ENCODE measurements at regions not wholly inside any gene's neighbourhood (a gene's known extent, or its start where the extent isn't known, plus 50 kb on each side); places are given as distances from the start of the nearest gene placed in this dataset.

DNA sequence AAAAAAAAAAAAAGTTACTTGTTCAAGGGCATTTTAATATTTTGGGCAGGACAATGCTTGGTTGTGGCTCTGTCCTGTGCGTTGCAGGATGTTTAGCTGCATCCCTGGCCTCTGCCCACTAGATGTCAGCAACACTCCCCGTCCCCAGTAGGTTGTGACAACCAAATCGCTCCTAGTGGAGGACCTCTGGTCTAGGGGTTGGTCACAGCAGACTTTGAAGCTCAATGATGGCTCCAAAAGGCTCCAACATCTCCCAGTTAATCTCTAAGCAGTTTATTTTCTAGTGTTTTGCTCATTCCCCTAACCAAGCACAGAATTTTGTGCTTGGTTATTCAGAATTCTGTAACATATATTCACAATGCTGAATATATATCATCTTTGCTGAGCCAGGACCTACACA, 67.0 kb downstream of the CHRNA1 start:
- in situ Hi-C loops (cut with MboI; ENCODE audit: low pct_unique_long_range_greater_than_20kb, low sequenced_read_pairs), result loop anchor here (25.0 kb wide), 2 partner anchors 110 to 235 kb away; partner anchors contain the start of gene WIPF1
- DNase-seq, result peak; percentile 71

DNA sequence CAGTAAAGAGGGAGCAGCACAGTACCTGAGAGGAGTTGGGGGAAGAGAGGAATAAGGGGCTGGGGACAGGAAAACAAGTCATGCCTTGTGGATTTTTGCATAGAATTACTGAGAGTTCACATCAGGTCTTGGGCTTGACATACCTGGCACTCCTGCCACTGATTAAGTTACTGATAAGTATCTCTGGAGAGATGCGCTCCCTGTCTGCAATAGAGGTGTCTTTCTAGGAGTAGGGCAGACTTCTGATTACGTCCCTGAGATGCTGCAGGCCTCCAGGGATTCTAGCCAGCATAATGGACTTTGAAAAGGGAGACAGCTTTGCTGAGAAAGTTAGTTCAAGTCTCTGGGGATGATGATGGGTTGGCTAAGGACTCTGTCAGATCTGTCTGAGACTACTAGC, 69.4 kb downstream of the CHRNA1 start:
- in situ Hi-C loops (cut with MboI; ENCODE audit: low pct_unique_long_range_greater_than_20kb, low sequenced_read_pairs), result loop anchor here (25.0 kb wide), 2 partner anchors 108 to 233 kb away; partner anchors contain the start of gene WIPF1

DNA sequence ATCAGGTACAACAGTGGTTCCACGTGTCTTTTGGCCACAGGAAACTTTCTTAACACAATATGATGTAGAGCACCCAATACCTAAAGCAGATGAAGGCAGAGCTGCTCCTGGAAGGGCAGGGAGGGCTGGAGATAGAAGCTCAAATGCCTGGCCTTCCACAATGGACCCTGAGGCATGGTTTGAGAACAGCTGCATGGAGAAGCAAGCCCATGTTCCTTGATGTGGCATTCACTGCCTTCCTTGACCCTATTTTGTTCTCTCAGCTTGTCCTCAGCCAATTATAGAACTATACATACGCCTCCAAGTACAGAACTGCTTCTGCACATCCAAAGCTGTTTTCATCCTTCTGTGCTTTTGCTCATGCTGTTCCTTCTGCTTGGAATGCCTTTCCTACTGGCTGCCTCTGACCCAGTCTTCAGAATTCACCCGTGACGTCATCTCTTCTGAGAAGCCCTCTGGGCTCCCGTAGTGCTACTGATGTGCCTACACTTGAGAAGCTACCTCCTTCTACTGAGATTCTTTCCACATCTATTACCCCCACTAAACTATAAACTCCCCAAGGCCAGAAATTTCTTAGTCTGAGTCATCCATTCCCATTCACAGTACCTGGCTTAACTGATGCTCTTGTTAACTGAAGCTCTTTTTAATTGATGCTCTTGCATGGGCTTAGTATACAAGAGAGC, 69.9 kb downstream of the CHRNA1 start:
- in situ Hi-C loops (cut with MboI; ENCODE audit: low pct_unique_long_range_greater_than_20kb, low sequenced_read_pairs), result loop anchor here (25.0 kb wide), 2 partner anchors 107 to 232 kb away; partner anchors contain the start of gene WIPF1
- no peak for DNase-seq

More for the DNA sequence above, 69.4 kb downstream of the CHRNA1 start:
- no peak for DNase-seq

DNA sequence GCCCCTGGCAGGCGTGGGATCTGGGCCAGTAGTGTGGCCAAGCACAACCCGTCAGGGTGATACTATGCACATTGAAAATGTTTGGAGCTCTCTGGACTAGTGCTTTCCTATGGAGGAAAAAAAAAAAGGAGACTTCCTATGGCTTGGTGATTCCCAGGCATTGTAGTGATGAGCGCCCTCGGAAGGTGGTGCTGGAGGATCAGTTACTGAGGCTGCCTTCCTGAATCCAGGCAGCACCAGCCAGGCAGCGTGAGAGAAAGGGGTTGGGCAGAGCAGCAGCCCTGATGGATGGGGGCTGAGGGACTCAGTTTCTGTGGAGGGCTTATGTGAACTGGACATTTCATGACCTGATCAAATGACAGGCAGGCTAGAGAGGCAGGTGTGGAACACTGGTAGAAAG, 70.9 kb downstream of the CHRNA1 start:
- in situ Hi-C loops (cut with MboI; ENCODE audit: low pct_unique_long_range_greater_than_20kb, low sequenced_read_pairs), result loop anchor here (25.0 kb wide), 2 partner anchors 106 to 231 kb away; partner anchors contain the start of gene WIPF1
- no peak for DNase-seq

DNA sequence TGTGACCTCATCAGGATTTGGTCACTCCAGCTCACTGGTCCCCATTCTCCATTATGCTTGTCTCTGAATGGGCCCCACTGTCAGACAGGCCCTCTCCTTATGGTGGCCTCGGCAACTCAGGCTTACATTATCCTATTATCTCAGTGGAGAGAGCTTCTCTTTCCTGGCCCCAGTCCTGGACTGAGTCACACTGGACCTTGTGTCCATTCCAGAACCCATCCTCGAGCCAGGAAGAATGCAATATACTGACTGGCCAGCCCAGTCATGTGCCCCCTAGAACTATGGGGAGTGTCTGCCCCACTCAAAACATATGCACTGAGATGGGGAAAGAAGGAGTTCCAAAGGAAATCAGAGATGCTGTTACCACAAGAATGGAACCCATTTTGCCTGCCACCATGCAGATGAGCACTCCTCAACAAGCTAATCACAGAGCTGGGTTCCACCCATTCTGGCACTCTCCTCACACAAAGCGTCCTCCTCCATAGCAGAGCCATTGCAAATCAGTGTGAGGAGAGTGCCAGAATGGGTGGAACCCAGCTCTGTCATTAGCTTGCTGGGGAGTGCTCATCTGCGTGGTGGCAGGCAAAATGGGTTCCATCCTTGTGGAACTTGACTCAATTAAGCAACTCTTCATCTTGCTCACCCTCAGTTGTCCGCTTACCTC, 71.9 kb downstream of the CHRNA1 start:
- DNase-seq, result no peak
- in situ Hi-C loops (cut with MboI; ENCODE audit: low pct_unique_long_range_greater_than_20kb, low sequenced_read_pairs), result loop anchor here (25.0 kb wide), 2 partner anchors 105 to 230 kb away; partner anchors contain the start of gene WIPF1

DNA sequence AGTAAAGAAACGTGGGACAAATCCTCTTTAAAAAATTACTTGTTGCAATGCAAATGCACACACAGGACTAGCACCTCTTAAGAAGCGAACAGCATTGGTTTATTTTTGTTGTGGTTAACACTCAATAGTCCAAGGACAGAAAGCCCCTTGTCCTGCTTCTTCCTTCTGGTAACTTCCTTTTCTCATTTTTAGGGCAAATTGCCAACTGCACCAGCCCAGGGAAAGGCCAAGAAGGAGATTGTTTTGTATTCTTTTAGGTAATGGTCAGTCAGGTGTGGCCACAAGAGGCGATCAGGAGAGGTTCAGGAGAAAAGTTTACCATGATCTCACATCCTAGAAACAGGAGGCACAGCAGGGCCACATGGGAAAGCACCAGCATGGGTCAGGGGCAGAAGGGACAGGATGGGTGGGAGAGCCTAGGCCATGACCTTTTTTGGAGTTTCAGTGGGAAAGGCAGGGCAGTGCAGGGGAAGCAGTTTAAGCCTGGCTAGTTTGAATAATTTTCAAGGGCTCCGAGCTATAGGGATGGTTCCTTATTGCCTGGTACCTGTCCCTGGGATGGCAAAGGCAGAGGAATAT, 73.0 kb downstream of the CHRNA1 start:
- in situ Hi-C loops (cut with MboI; ENCODE audit: low pct_unique_long_range_greater_than_20kb, low sequenced_read_pairs), result loop anchor here (25.0 kb wide), 2 partner anchors 104 to 229 kb away; partner anchors contain the start of gene WIPF1
- no peak for DNase-seq

DNA sequence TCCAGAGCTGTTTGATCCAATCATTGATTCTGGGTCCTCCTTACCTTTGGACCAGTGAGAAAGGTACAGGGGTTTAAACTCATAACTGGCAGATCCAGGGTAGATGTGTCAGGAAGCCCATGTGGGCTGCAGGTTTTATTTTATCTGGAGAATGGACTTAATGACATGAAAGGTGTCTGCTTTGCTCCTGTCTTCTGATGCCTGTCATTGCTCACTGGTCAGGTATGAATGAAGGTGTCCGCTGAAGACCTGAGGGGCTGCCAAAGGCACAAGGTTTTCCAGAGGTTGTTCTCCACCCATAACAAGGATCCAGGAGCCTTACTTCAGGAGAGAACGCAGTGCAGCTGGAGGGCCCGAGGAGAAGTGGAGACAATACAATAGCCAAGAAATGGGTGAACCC, 74.2 kb downstream of the CHRNA1 start:
- in situ Hi-C loops (cut with MboI; ENCODE audit: low pct_unique_long_range_greater_than_20kb, low sequenced_read_pairs), result loop anchor here (25.0 kb wide), 2 partner anchors 103 to 228 kb away; partner anchors contain the start of gene WIPF1
- DNase-seq, result no peak

DNA sequence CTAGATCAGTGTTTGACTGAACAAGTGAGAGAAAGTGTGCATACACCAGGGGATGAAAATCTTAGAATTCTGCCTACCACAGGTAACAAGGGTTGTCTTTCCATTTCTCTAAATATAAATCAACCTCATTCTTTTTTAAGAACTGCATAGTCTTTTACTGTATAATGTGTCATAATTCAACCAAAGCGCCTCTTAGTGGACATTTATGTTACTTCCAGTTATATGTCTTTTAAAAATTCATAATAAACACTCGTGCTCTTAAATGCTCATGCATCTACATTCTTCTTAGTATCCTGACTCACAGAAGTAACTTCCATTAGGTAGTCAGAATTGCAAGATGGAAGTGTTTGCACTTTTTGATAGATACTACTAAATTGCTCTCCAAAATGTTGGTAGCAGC, 76.2 kb downstream of the CHRNA1 start:
- peak; percentile 57 for DNase-seq
- in situ Hi-C loops (cut with MboI; ENCODE audit: low pct_unique_long_range_greater_than_20kb, low sequenced_read_pairs), result loop anchor here (25.0 kb wide), 2 partner anchors 101 to 226 kb away; partner anchors contain the start of gene WIPF1

DNA sequence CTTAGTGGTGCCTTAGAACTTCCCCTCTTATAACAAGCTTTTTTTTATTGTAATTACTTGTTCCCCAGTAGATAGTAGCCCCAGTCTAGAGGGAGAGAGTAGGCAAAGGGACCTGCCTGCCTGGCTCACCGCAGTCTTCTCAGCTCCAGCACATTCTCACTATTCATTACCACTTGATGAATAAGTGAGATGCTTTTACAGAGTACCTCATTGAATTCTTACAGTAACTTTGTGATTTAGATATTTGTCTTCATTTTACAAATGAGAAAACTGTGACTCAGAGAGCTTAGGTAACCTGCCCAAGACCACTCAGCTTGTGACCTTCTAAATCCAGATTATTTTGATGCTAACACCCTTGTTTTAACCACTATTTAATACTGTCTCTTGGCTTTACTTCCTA, 77.8 kb downstream of the CHRNA1 start:
- in situ Hi-C loops (cut with MboI; ENCODE audit: low pct_unique_long_range_greater_than_20kb, low sequenced_read_pairs), result loop anchor here (25.0 kb wide), 2 partner anchors 99 to 224 kb away; partner anchors contain the start of gene WIPF1
- DNase-seq, result no peak

DNA sequence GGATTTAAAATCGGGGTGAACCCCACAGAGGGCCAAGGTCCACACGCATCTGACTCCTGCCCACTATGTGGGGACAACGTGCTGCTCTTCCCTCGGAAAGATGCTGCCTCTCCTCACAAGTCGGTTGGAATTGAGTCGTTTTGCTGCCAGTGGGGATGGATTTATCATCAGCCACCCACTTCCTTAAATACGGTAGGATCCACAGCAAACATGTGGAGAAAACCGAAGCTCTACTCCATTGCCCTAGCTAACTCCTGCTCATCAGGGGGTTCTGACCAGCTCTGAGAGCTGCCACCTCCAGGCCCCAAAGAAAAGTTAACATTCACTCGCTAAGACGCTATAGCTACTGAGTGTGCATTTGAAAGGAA, 80.9 kb downstream of the CHRNA1 start:
- in situ Hi-C loops (cut with MboI; ENCODE audit: low pct_unique_long_range_greater_than_20kb, low sequenced_read_pairs), result loop anchor here (25.0 kb wide), 2 partner anchors 96 to 221 kb away; partner anchors contain the start of gene WIPF1
- peak; percentile 68 for DNase-seq

DNA sequence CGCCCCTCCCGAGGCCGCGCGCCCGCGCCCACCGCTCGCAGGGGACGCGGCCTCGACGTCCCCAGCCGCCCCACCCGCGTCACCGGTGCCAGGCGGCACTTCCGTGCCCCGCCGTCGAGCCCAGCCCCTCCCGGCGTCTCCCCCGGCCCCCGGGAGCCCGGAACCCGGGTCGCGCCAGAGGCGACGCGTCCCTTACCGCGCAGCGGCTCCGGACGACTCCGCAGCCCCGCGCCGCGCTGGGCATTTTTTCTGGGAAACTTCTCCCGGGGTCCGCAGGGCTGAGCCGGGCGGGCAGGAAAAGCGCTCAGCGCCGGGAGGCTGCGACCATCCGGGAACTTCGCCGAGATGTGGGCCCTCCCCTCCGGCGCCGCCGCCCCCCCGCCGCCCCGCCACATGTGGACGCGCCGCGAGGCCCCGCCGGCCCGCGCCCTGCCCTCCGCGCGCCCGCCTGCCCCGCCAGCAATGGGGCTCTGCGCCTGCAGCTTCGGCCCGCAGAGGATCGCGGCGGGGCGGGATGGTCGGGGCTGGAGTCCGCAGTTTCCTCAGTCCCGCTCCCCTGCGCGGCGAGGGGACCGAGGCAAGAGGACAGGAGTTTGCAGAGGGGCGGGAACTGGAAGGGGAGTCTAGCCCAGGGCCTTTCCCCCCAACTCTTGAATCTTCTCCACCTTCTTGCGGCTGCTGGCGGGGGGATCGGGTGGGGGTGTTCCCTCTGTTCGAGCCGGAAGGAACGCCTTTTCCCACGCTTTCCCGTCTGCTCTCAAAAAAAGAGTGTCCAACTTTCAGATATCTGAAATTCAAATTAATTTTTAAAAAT, 81.5 kb downstream of the CHRNA1 start:
- peak; percentile 60 for DNase-seq
- in situ Hi-C loops (cut with MboI; ENCODE audit: low pct_unique_long_range_greater_than_20kb, low sequenced_read_pairs), result loop anchor here (25.0 kb wide), 2 partner anchors 95 to 220 kb away; partner anchors contain the start of gene WIPF1

DNA sequence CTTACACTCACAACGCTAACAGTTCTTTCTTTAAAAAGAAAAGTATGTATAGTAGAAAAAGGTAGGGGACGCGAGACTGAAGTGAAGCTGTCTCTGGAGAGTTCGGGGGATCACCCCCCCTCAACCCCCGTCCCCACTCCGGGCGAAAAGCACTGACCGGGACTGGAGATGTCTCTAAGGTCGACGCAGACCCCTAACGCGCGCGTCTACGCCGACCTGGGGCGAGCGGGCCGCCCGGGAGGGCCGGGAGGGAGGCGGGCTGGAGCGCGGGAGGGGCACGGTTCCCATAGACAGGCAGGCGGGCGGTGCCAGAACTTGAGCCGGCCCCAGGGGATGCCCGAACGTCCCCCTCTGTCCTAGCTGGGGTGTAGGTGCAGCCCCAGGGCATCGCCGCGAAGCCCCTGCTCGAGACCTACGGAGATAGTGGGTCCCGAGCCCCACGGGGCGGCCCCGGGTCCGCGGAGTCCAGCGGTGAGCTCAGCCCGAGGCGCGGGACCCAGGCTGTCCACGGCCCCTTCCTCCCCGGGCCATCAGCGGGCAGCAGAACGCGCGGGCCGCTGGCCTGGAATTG, 82.2 kb downstream of the CHRNA1 start:
- peak; percentile 39 for DNase-seq
- in situ Hi-C loops (cut with MboI; ENCODE audit: low pct_unique_long_range_greater_than_20kb, low sequenced_read_pairs), result loop anchor here (25.0 kb wide), 2 partner anchors 95 to 220 kb away; partner anchors contain the start of gene WIPF1

DNA sequence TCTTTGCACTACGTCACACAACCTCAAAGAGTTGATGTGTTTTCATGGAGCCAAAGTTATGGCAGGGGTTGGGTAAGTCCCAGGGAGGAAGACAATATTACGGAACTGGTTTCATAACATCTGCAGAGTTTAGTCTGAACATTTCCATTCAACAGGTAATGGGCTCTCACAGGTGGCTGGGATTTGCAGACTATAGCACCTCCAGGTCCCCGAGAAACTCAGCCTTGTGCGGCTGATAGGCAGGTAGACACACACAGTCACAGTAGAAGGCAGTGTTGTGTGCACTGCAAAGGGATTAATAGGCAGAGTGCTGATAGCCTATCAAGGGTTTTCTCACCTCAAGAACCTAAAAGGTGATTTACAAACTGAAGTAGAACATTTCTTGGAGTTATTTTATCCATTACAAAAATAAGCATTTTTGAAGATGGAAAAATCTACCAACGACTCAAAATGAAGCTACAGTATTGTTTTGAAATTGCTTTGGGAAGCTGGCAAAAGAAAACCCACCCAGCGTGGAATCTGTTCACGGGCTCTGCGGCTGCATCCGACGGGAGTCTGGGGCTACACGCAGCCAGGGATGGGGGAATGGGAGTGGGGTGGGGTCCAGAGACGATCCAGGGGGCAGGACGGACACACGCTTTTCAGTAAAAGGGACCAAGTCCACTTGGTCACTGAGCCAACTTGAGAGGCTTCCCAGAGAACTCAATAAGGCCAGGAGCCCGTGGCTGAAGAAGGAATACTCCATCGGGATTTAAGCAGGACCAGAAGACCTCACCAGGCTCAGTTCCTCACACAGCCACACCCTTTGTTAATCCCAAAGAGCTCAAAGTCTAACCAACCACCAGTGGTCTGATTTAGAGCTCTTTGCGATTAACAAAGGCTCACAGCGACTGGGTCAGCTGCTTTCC, 82.9 kb downstream of the CHRNA1 start:
- in situ Hi-C loops (cut with MboI; ENCODE audit: low pct_unique_long_range_greater_than_20kb, low sequenced_read_pairs), result loop anchor here (25.0 kb wide), 2 partner anchors 94 to 219 kb away; partner anchors contain the start of gene WIPF1
- peak; percentile 41 for DNase-seq

DNA sequence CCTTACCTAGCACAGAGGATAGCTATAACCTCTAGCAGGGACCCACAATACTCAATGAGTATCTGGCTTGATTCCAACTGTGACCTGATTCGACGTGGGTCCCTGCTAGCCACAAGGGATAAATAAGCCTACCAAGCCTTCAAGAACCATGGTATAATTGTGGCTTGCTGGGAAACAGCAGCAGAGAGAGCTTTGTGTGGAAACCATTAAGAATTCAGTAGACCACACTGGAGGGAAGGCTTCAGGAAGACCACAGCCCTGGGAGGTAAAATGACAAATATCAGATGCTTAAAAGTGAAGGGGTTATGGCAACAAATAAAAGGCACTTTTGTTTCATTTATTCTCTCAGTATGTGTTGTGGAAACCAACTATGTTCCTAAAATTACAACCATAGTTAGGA, 82.6 kb upstream of the WIPF1 start:
- in situ Hi-C loops (cut with MboI; ENCODE audit: low pct_unique_long_range_greater_than_20kb, low sequenced_read_pairs), result loop anchor here (25.0 kb wide), 2 partner anchors 93 to 218 kb away; partner anchors contain the start of gene WIPF1

DNA sequence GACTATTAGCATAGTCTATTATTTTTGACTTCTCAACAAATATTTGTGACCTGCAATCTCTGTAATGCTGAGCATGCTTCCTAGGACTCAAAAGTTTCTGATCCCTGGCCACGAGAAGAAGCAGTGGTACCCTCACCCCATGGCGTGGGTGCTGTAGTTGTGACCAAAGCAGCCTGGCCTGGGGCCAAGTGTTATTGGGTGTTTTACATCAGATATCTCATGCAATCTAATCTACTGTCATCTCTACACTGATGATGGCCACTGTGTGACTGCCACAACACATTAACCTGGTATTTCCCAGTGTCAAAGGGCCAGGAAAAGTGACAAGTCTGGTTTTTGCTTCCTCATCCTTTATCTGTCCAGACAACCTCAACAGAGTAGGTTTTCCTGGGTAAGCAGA, 80.8 kb upstream of the WIPF1 start:
- no peak for DNase-seq
- in situ Hi-C loops (cut with MboI; ENCODE audit: low pct_unique_long_range_greater_than_20kb, low sequenced_read_pairs), result loop anchor here (25.0 kb wide), 2 partner anchors 91 to 216 kb away; partner anchors contain the start of gene WIPF1

More for the DNA sequence above, 82.6 kb upstream of the WIPF1 start:
- no peak for DNase-seq

DNA sequence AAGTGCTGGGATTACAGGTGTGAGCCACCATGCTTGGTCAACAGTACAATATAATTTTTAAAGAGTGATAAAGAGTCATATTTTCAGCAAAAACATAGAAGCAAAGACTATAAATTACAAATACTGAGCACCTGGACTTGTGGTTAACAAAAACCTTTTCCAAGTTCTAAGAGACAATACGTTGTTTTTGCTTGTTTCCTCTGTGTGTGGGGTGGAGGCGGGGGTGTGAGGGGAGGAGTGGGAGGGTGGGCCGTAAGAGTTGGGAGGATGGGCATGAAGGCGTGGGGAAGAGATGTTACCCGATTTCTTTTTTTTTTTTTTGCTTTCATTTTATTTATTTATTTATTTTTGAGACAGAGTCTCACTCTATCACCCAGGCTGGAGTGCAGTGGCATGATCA, 78.0 kb upstream of the WIPF1 start:
- no peak for DNase-seq
- in situ Hi-C loops (cut with MboI; ENCODE audit: low pct_unique_long_range_greater_than_20kb, low sequenced_read_pairs), result loop anchor here (25.0 kb wide), 2 partner anchors 88 to 213 kb away; partner anchors contain the start of gene WIPF1

DNA sequence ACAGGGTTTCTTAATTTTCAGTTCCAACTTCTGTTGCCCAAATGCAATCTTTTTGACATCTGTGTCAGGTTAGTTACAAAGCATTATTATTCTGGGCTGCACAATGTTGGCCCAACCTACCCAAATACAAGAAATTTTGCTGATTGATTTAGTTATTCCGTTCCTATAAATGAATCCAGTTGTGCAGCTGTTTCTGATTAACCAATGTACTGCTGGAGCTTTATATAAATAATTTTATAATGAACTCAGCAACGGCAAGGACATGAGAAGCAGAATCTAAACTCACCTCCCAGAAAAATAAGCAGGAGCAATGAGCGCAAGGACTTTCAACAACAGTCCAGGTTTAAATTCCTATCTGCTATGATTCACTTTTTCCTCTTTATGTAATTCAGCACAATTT, 76.3 kb upstream of the WIPF1 start:
- in situ Hi-C loops (cut with MboI; ENCODE audit: low pct_unique_long_range_greater_than_20kb, low sequenced_read_pairs), result no loop called here
- no peak for DNase-seq

All from KBM-7 (cell line).